PC-9 (cell line): ENCODE measurements at regions not wholly inside any gene's neighbourhood (a gene's known extent, or its start where the extent isn't known, plus 50 kb on each side); places are given as distances from the start of the nearest gene placed in this dataset.

Experiments
- CTCF ChIP-seq: fragments of 200-600 bp; sonication (generic); conservative IDR thresholded peaks from 2 replicates; pipeline ENCODE4 v1.6.1; 2017; ENCODE audit warnings: mixed run types, antibody characterized with exemption, mild to moderate bottlenecking, moderate library complexity
- EZH2 ChIP-seq: fragments of 200-600 bp; sonication (generic); IDR thresholded peaks from 2 replicates; pipeline ENCODE4 v1.8.0; 2017; ENCODE audit warnings: antibody characterized with exemption, low read depth

GRCh38 chr6:121579478-121579877, 144.0 kb downstream of the GJA1 start:
- no peak for TF ChIP-seq CTCF
- TF ChIP-seq EZH2: no peak
